ENCODE measurements at regions not wholly inside any gene's neighbourhood (a gene's known extent, or its start where the extent isn't known, plus 50 kb on each side); places are given as distances from the start of the nearest gene placed in this dataset.

- Histone ChIP-seq H3K27ac (no peak overlapping the region), H3K27me3 (no peaks in the 10 kb centered on the region), H3K9me3 (peaks cover 0 to 11% (median 0%) of the 10 kb centered on the region in 11 donors), H3K36me3 (no peaks in the 10 kb centered on the region), H3K4me1 (no peaks in the 10 kb centered on the region), H3K4me3 (no peak overlapping the region)
- 55 to 68% methylated on average over 1 of the region's 1 CpG for WGBS, 2 donors
- no peak for TF ChIP-seq CTCF (IDR thresholded peaks at IDR 0.05)
- DNase-seq (no peak), ATAC-seq (no peak)
- intact Hi-C loops (cut with DNase I): no loop called here
Observed at GRCh38 chr4:141513866-141514265, 122.5 kb upstream of the IL15 start.

GRCh38 chr4:141518222-141518621 lies 118.2 kb upstream of the IL15 start:
- H3K9me3 ChIP-seq: no peaks in the 10 kb centered on the region
- no peaks in the 10 kb centered on the region for H3K4me1 ChIP-seq
- intact Hi-C loops (cut with DNase I): no loop called here
- H3K27ac ChIP-seq: no peak overlapping the region
- H3K27me3 ChIP-seq: no peaks in the 10 kb centered on the region
- TF ChIP-seq CTCF (IDR thresholded peaks at IDR 0.05): no peak
- no peak overlapping the region for H3K4me3 ChIP-seq
- no peak for ATAC-seq
- DNase-seq: no peak
- no peaks in the 10 kb centered on the region for H3K36me3 ChIP-seq

GRCh38 chr4:141524116-141524515 lies 112.3 kb upstream of the IL15 start:
- peaks cover 0 to 23% (median 6%) of the 10 kb centered on the region in 11 donors for H3K9me3 ChIP-seq
- no peak overlapping the region for H3K27ac ChIP-seq
- DNase-seq: no peak
- no peaks in the 10 kb centered on the region for H3K36me3 ChIP-seq
- H3K4me1 ChIP-seq: no peaks in the 10 kb centered on the region
- H3K4me3 ChIP-seq: no peak overlapping the region
- no peaks in the 10 kb centered on the region for H3K27me3 ChIP-seq
- TF ChIP-seq CTCF (IDR thresholded peaks at IDR 0.05): no peak
- intact Hi-C loops (cut with DNase I): no loop called here
- no peak for ATAC-seq

GRCh38 chr4:141524841-141525240 lies 111.5 kb upstream of the IL15 start:
- TF ChIP-seq CTCF (IDR thresholded peaks at IDR 0.05): no peak
- intact Hi-C loops (cut with DNase I): no loop called here
- Histone ChIP-seq H3K27ac (no peak overlapping the region), H3K4me3 (no peak overlapping the region), H3K36me3 (no peaks in the 10 kb centered on the region), H3K27me3 (no peaks in the 10 kb centered on the region), H3K9me3 (peaks cover 0 to 30% (median 11%) of the 10 kb centered on the region in 11 donors), H3K4me1 (no peaks in the 10 kb centered on the region)
- 77 to 81% methylated on average over 2 of the region's 2 CpGs for WGBS, 2 donors
- DNase-seq (no peak), ATAC-seq (no peak)

GRCh38 chr4:141530627-141531026 lies 105.8 kb upstream of the IL15 start:
- Histone ChIP-seq H3K27ac (no peak overlapping the region), H3K4me1 (no peaks in the 10 kb centered on the region), H3K4me3 (no peak overlapping the region), H3K27me3 (no peaks in the 10 kb centered on the region), H3K36me3 (no peaks in the 10 kb centered on the region), H3K9me3 (peaks cover 0 to 44% (median 11%) of the 10 kb centered on the region in 11 donors)
- 82% methylated on average over 4 of the region's 4 CpGs for WGBS, 2 donors
- TF ChIP-seq CTCF (IDR thresholded peaks at IDR 0.05): no peak
- no peak for DNase-seq
- ATAC-seq: no peak
- intact Hi-C loops (cut with DNase I): no loop called here

Measured in heart right ventricle (tissue), 16 donors.